IPS DF 19.7 (cell line): ENCODE measurements at regions not wholly inside any gene's neighbourhood (a gene's known extent, or its start where the extent isn't known, plus 50 kb on each side); places are given as distances from the start of the nearest gene placed in this dataset.
"Not testable (repeated sequence)": the region's sequence is repeated elsewhere in the genome, so short reads cannot be mapped to it uniquely, and the experiment has no call there.

Experiments used
- DNase-seq: peaks from one replicate; pipeline ENCODE4 v3.0.0-alpha.2; 2013; ENCODE audit warnings: low read depth, low spot score

DNA sequence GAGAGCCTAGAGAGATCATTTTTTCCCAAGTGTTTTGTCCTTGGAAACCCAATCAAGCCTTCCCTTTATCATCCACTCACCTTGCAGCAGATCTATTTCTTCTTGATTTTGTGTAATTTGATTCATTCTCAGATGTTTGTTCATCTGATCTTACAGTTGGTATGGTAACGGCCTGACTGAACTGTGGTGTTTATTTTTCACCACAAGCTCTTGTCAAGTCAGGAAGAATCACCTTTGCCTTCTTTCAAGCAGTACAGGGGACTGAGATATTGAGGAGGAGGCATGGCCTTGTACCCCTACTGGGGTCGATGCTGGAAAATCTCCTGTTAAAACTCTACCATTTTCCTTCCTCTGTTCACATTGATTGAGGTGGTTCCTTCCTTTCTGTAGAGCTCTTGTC, 361.4 kb upstream of the CFAP20DC start:
- no peak for DNase-seq

DNA sequence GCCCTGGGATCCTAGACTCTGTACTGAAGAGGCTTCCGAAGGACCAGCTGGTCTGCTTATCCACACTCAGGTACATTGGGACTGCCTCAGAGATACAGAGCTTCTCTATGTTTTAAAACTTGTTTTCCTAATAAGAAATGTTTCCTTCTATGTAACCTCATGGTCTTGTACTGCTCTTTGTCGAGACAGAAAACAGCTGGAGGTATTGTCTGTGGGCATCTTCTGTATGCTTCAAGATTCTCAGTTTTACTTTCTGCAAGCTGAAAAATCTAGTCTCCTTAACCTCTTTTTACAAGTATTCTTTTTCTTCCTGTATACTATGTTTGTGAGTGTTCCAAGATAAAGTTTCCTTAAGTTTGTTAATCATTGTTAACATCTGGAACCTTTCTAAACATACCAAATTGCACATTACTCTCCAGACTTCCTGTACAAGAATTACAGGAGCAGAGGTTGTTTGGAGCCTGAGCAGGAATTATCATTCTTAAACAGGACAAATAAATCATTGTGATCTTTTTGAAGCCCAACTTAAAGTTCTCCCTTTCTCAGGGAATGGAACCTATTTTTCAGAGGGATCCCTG, 358.3 kb upstream of the CFAP20DC start:
- no peak for DNase-seq

DNA sequence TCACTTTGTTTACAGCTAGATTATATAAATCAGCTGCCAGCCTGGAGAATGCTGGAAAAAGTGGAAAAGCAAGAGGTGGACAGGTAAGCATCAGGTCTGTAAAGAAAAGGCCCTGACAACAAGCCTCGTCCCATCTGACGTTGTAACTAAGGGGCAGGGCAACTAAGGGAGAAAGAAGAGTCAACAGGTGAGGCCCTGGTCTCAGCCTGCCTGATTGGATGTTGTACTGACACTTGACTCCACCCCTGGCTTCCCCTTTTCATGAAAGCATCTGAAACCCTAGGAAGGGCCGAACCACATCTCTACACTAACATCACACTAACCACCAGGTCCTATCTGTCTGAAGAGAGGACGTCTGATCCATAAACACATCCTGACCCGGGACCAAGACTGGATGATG, 357.6 kb upstream of the CFAP20DC start:
- DNase-seq = no peak

DNA sequence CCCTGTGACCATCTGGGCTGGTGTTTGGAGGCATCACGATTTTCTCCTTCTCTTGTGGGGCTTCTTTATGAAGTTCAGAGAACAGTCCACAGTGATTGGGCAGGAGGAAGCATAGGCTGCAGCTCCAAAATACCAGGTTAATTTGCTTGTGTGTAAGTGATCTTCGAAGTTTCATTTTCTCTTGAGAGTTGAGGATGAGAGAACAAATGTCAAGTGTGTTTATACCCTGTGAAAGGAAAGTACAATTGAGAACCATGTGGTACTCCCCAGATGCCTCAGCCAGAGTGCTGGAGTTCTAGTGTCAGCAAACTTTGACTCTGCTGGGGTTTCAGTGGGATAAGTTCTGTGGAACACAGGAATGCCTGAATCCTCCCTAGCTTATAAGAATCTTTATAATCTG, 357.1 kb upstream of the CFAP20DC start:
- DNase-seq = no peak

DNA sequence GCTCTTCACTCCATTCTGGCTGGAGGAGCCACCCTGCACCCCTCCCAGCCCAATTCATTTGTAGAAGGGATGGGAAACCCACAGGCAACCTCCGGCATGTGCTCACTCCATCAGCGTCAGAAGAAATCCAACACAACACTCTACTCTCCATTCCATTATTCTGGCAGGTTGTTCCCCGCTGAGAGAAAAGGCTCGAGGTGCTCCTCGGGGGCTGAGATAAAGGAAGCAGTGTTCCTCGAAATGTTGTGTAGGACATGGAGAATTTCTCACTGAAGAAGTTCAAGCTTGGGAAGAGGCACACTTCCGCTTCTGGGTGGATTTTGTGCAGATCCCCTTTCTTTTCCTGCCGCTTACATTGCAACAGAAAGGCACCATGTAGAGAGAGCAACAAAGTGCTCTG, 355.0 kb upstream of the CFAP20DC start:
- no peak for DNase-seq

DNA sequence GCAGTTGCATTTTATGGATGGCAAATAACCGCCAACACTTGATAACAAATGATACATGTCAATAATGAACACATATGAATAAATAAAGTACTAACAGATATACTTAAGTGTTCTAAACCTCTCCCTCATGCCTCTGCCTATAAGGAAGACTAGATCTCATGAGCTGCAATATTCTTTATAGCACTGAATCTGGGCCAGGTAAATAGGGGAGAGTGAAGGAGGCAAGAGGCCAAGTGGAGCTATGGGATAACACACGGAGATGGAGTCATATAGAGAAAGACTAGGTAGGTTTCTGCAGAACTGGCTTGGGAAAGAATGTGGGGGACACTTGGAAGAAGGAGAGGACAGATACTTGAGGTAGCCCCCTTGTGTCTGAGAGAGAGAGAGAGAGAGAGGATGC, 354.2 kb upstream of the CFAP20DC start:
- no peak for DNase-seq

DNA sequence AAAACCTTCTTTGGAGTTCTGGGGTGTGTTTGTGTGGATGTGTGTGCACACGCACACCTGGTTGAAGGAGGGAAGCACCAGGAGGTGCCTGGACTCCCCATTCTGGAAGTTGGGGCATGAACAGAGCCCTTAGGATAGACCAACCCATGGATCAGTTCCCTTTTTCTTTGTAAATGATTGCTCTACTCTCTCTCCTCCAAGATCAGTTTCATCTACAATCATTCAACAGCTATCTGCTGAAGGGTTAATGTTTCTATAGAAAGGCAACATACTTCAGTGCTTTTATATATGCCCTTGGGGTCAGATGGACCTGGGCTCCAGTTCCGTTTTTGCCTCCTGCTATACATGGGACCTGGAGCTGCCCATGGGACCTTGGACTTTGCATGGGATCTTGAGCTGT, 352.1 kb upstream of the CFAP20DC start:
- DNase-seq = no peak

DNA sequence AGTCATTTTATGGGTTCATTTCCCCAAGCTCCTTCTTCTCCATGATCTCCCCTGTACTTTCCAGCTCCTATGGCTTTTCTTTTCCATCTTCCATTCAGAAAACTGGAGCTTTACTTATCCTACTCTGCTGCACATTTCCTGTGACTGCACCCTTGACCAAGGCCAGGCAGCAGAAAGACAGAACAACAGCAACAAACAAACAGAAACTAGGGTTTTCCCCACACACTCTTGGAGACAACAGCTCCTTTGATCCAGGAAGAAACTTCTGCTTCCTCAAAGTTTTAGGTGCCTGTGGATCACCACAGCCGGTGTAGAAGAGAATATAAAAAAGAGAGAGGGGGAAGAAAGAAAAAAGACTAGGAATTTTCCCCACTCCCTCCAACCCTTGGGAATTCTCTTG, 342.3 kb upstream of the CFAP20DC start:
- no peak for DNase-seq

DNA sequence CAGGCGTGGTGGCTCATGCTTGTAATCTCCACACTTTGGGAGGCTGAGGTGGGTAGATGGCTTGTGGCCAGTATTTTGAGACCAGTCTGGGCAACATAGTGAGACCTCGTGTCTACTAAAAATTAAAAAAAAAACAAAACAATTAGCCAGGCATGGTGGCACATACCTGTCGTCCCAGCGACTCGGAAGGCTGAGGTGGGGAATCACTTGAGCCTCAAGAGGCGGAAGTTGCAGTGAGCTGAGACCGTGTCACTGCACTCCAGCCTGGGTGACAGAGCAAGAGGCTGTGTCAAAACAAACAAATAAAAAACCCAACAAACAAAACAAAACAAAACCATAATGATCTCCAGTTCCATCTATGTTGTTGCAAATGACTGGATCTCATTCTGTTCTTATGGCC, 341.3 kb upstream of the CFAP20DC start:
- DNase-seq = no peak

DNA sequence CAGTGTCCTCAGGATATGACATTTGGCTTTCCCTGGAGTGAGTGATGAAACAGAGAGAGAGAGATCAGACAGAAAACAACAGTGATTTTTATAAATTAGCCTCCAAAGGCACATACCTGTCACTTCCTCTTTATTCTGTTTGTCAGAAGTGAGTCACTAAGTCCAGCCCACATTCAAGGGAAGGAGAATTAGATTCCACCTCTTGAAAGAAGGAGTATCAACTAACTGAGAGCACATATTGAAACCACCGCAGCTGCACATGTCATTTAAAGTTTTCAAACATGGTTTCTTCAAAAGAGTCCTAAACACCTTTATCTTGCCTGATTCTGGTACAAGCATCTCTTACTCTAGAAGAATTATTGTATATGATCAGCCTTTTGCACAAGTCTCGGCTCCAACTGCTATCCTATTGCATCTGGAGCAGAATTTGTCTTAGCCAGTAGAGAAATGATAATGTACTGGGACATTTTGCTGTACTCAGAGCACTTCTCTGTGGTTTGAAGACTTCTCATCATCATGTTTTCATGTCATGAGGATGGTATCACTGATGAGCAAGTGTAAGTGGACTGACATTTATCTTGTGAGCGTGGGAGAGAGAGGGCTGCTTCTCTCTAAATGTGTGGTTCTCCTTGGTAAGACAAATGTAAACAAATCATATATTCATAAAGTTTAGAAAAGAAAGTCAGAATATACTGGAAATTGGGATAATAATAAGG, 338.9 kb upstream of the CFAP20DC start:
- DNase-seq = no peak

DNA sequence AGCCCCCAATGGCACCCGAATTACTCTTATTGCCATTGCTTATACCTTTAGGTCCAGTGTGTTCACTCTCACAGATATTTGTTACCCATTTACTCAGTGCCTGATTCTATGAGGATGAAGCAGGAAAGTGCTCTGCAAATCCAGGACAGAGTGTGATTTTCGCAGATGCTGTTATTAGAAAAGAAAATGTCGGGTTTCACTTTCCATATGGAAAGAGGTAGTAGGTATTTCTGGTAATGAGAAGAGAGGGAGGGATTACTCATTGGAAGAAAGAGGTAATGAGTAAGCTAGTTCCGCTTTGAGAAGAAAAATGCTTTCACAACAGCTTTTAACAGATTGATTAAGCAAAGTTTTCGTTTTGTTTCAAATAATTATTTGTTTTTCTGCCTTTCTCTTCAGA, 336.3 kb upstream of the CFAP20DC start:
- no peak for DNase-seq

DNA sequence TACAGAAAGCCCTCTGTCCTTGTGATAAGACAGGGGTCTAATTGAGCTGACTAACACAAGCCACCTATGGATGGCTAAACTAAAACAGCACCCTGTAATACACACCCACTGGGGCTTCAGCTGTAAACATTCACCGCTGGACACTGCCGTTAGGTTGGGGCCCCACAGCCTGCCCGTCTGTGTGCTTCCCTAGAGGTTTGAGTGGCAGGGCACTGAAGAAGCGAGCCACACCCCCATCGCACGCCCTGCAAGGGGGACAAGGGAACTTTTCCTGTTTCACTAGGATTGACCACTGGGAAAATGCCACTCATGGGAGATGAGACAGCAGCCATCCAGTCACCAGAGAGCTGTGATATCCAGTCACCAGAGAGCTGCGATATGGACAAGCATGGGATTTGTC, 335.7 kb upstream of the CFAP20DC start:
- DNase-seq = no peak

DNA sequence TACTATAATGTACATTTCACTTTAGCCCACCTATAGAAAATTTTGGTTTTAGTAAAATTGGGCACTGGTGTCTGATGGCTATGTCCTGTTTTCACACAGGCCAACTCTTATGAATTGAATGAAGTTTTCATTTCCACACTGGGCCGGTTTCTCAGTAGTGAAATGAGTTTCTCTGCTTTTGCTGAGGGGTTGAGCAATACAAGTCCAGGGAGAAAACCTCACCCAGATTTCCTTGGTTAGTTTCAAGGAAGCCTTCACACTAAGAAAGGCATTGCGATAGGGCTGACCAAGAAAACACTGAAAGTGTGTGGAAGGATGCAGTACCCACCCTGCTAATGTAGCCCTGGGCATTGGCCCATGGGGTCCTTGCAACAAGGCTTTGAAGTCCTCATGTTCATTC, 331.5 kb upstream of the CFAP20DC start:
- DNase-seq = no peak

DNA sequence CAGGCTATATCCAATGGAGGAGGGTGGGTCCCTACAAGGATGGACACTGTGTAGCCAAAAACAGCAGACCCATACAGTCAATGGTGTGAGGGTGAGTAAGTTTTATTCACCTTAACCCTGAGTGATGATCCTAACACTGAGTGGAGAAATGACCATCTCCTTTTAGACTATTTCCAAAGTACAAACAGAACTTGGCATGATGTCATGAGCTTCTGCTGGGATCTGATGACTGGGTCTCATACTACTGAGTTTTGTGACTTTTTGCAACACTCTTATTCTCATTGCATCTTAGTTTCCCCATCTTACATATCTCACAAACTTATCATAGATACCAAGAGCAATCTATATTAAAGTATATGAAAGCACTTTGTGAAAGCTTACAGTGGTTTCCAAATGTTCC, 330.3 kb upstream of the CFAP20DC start:
- DNase-seq = no peak

DNA sequence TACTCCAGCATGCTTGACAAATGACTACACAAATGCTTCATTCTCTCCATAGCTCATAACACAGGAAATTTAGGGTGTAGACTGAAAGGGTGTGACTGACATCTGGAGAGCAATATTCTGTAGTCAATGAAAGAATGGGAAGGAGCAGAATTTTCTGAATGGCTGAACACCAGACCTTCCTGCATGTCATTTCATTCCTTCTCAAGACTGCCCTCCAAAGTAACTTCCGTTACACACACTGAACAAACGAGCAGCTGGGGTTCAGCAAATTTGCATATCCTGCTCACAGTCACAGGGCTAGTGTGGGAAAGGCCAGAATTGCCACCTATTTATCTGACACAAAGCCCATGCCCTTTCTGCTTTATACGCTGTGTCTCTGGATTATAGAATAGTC, 325.0 kb upstream of the CFAP20DC start:
- peak; percentile 12 for DNase-seq

DNA sequence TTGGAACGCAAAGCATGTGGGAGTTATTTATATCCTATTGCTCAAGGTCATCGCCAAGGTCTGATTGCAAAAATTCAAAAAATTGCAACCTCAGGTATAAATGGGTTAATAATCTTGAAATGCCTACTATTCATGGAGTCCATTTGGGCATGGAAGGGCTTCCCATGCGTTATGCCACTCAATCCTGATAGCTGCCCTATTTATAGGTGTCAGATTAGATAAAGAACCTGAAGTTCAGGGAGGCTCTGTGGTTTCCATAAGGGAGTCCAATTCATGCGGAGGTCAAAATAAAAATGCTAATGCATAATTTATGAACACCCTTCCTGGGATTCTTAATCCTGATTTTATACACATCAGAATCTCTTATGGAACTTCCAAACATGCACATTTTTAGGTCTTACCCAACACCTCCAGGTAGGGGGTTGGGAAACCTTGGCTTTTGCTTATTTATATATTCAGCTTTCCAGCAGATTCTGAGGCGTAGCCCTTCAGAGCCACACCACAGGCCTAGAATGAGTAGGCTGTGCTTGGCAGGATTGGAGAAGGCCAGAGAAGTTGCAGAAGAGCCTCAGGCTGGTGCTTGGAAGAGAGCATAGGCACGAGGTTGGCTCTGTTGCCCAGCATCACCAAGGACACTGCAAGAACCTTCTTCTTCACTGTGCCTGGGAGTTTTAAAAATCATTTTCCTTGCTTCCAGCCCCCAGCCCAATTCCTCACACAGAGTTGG, 324.4 kb upstream of the CFAP20DC start:
- DNase-seq = no peak

DNA sequence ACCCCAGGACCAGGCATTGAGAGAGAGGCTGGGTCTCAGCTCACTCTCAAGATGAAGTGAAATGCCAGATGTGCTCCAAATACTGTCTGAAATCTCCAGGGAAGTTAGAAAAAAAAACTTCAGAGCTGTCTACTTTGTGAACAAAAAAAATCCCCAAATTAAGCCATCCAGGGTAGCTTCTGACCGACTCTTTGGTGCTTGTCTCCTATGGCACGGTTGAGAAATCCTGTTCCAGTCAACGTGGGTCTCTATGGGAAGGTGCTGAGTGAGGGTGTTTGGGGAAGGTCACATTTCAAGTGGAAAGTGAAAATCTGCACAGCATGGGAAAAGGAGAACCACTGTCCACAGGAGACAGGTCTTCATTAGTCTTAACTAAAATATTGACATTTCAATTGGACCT, 322.5 kb upstream of the CFAP20DC start:
- no peak for DNase-seq

DNA sequence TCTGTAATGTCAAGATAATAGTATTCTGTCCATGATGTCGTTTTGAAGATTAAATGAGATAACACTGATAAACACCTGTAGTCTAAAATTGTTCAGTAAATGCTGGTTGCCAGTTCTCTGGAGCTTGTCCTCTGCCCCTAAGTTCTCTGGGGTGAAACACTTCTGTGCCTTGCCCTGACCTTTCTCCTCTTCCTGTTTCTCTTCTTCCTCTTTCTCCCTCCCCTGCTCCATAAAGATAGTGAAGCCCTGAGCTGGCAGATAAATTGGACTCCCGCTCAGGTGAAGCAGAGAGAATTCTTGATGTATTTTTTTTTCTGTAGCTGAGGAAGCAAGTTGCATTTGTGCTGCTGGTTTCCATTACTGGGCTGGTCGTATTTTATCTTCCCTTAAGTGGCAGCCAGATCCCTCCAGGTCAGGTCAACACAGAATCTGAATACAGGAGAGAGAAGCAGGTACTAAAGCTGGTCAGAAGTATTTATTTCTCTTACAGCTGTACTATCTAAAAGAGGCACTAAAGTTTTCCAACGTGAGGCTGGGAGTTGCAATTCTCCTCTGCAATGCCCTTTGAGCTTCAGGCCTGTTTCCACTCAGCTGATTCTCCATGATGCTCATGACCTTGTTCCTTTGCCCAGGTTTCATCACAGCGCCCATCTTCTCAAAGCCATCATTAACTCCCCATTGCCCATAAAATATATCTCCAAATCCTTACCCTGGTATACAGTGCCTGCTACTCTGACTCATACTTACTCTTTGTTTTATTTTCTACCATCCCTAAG, 319.3 kb upstream of the CFAP20DC start:
- no peak for DNase-seq

DNA sequence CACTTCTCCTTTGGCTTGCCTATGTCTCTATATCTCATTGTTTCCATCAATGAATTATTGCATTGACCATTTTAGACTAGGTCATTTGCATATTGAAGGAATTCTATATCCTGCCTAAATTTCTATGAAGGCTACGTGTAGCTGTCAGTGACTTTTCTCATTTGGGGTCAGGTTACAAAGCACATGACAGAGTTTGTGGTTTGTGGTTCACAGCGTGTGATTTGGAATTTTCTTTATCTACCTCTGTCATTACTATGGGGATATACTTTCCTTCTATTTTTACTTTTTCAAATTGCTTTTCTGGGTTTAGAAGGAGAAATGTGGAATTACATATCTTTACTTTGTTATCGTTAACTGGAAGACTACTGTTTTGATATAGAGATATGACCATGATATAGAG, 317.3 kb upstream of the CFAP20DC start:
- DNase-seq = no peak

DNA sequence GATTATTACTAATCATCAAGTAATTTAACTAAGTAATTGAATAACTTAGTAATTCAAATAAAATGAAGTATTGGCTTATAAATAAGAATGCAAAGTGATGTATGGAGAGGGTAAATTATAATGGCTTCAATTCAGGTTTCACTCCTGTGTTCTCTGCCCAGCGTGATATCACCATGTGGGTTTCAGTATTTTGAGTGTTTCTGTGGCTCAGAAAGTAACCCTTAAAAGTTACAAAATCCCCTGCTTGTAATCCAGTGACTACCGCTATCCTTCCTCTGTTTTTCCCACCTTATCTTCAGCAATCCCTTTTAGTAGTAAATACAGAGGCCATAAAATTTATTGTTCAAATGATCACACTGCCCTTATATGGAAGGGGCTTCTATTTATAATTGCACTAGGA, 316.4 kb upstream of the CFAP20DC start:
- no peak for DNase-seq

DNA sequence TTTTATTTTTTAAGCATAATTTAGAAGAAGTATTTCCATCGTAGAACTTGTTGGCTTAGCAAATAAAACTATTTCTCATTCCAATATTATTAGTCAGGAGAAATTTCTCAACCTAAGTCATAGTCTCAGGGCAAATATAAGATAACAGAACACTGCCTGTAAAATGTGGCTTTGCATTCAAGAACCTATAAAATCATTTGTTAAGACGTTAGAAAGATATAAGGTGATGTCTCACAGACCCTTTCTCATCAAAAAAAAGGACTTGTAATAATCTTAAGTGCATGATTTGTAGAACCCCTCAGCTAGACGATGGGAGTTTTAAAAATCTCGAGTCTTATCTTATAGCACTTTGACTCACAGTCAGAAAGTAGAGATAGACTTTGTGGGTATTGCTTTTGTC, 314.7 kb upstream of the CFAP20DC start:
- no peak for DNase-seq

DNA sequence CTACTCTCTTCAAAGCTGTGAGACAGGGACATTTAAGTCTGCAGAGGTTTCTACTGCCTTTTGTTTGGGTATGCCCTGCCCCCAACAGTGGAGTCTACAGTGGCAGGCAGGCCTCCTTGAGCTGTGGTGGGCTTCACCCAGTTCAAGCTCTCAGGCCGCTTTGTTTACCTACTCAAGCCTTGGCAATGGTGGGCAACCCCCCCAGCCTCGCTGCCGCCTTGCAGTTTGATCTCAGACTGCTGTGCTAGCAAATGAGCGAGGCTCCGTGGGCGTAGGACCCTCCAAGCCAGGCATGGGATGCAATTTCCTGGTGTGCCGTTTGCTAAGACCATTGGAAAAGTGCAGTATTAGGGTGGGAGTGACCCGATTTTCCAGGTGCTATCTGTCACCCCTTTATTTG, 310.5 kb upstream of the CFAP20DC start:
- DNase-seq = not testable (repeated sequence)
